Psoas muscle (tissue), 7 donors: ENCODE measurements at regions not wholly inside any gene's neighbourhood (a gene's known extent, or its start where the extent isn't known, plus 50 kb on each side); places are given as distances from the start of the nearest gene placed in this dataset.

ENCODE experiments used
- ATAC-seq, 4 donors: fragments of 200-7000 bp; cut with Tn5 transposase; one replicate each; pipeline ENCODE4 v1.9.1; 2020; ENCODE audit warnings: moderate library complexity in 3 of 4, mild to moderate bottlenecking in 2 of 4
- DNase-seq, 2 donors: peaks; one replicate each; pipeline ENCODE4 v3.0.0-alpha.2; 2020
- H3K27ac ChIP-seq: fragments of 200-600 bp; one replicate; pipeline ENCODE4 v1.8.0; 2022
- H3K27me3 ChIP-seq, 3 donors: fragments of 200-600 bp in 1 of 3; one replicate each; pipeline versions ENCODE4 v1.6.1 to v1.8.0; 2013 to 2022; ENCODE audit warnings: low read length in 2 of 3, mild to moderate bottlenecking in 2 of 3, moderate library complexity in 1 of 3; ENCODE audit not compliant: insufficient read depth in 3 of 3
- H3K36me3 ChIP-seq, 2 donors: fragments of 200-600 bp in 1 of 2; one replicate each; pipeline versions ENCODE4 v1.6.1 to v1.8.0; 2013 to 2022; ENCODE audit warnings: low read depth in 1 of 2, mild to moderate bottlenecking in 1 of 2, moderate library complexity in 1 of 2; ENCODE audit not compliant: insufficient read depth in 1 of 2
- H3K4me1 ChIP-seq: fragments of 200-600 bp; one replicate; pipeline ENCODE4 v1.8.0; 2022
- H3K4me3 ChIP-seq: fragments of 200-600 bp; one replicate; pipeline ENCODE4 v1.8.0; 2022; ENCODE audit warnings: mild to moderate bottlenecking
- H3K9me3 ChIP-seq: fragments of 200-600 bp; one replicate; pipeline ENCODE4 v1.8.0; 2022
- WGBS, 3 donors: extraction: QIAGEN DNeasy Blood & Tissue Kit; methylation state at CpG; one replicate each; pipeline versions ENCODE4 v1.1.6 to v1.1.7; 2013; 5-methylcytosine and 5-hydroxymethylcytosine counted together
- intact Hi-C, 2 donors: fragments of 100-400 bp; cut with DNase I; formaldehyde crosslinking; loops; one replicate each; pipeline versions ENCODE4 v1.11.0 to v1.14.2; 2022
- TF ChIP-seq, protein P1 (sequence below): fragments of 200-600 bp; IDR thresholded peaks from one replicate; pipeline ENCODE4 v1.8.0; 2022; ENCODE audit warnings: antibody characterized with exemption
- donor health status: healthy with polysubstance abuse.
- donor health status: DM: no; HTN: no; CAD: no; lungs with moderate emphysema.
- donor health status: Bipolar disorder and iron deficiency.
- donor health status: healthy.
- donor health status: DM: yes; HTN: yes; CAD: no.
- donor health status: DM: no; HTN: no; CAD: no.
- donor health status: DM: yes; HTN: yes; CAD: no.

DNA sequence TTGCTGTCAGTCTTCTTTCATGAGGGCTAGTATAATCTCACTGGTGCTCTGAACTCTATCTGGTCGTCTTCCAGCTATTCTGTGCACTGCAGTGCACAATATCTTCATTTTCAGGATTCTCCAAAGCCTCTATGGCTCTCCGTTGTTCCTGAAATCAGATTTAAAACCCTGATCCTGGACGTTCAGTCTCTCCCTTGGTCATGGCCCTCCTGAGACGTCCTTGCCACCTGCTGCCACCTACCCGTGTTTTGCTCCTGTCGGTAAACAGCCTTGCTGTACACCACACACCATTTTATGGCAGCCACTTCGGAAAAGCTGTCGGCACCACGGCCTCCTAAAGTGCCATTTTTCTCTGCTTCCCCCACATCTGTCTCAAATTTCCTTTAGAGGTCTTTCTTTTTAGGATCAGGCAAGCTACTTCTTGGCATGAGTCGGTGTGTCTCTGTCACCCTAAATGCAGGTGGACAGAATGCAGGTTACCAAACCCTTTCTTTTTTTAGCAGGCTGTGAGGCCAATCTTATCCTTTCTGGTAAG, 170.0 kb downstream of the HRH4 start:
- Histone ChIP-seq H3K36me3 (no peaks in the 10 kb centered on the region), H3K27ac (no peak overlapping the region), H3K27me3 (peaks cover 0 to 3% (median 0%) of the 10 kb centered on the region in 3 donors), H3K4me3 (no peak overlapping the region), H3K9me3 (no peaks in the 10 kb centered on the region), H3K4me1 (no peaks in the 10 kb centered on the region)
- 44 to 48% (median 46%) methylated on average over 10 of the region's 10 CpGs for WGBS, 3 donors
- intact Hi-C loops = loop anchor here in 1 of 2 donors (2.0 kb wide), 1 partner anchor 20 kb away; no protein-coding TSS in a partner anchor
- no peak for DNase-seq
- TF ChIP-seq, protein P1, sequence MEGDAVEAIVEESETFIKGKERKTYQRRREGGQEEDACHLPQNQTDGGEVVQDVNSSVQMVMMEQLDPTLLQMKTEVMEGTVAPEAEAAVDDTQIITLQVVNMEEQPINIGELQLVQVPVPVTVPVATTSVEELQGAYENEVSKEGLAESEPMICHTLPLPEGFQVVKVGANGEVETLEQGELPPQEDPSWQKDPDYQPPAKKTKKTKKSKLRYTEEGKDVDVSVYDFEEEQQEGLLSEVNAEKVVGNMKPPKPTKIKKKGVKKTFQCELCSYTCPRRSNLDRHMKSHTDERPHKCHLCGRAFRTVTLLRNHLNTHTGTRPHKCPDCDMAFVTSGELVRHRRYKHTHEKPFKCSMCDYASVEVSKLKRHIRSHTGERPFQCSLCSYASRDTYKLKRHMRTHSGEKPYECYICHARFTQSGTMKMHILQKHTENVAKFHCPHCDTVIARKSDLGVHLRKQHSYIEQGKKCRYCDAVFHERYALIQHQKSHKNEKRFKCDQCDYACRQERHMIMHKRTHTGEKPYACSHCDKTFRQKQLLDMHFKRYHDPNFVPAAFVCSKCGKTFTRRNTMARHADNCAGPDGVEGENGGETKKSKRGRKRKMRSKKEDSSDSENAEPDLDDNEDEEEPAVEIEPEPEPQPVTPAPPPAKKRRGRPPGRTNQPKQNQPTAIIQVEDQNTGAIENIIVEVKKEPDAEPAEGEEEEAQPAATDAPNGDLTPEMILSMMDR = no peak
- no peak for ATAC-seq

DNA sequence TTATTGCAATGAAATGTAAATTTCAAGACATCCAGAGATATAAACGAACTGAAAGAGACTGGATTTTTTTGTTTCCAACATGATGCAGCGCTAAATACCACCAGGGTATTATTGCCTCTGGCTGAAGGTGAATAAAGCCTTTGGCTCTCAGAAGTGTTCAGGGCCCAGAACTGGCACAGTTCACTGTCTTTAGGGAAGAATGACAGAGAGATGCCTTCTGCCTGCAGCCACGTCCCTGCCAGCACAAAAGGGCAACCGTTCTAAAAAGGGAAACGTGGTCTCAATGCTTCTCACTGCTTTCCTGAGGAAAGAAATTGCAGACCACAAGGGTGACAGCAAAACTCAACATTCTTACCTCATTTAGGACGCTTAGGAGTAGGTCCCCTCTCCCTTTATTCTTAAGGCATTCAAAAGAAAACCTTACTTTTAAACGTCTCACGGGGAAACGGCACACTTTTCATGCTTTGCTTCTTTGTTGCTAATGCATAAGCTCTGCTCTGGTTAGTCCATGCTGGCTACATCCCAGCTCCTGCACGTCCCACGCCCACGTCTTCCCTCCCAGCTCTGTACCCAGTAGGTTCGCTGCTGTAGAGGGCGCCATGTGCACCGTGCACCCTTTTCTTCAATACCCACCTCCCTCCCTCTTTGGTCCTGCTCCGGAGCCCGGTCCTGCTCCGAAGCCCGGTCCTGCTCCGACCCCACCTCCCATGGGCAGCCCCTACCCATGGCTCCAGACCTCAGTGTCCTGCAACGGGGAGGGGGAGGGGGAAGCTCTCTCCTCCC, 171.0 kb downstream of the HRH4 start:
- H3K4me1 ChIP-seq = no peaks in the 10 kb centered on the region
- 26 to 41% (median 37%) methylated on average over 21 of the region's 21 CpGs for WGBS, 3 donors
- no peak for DNase-seq

DNA sequence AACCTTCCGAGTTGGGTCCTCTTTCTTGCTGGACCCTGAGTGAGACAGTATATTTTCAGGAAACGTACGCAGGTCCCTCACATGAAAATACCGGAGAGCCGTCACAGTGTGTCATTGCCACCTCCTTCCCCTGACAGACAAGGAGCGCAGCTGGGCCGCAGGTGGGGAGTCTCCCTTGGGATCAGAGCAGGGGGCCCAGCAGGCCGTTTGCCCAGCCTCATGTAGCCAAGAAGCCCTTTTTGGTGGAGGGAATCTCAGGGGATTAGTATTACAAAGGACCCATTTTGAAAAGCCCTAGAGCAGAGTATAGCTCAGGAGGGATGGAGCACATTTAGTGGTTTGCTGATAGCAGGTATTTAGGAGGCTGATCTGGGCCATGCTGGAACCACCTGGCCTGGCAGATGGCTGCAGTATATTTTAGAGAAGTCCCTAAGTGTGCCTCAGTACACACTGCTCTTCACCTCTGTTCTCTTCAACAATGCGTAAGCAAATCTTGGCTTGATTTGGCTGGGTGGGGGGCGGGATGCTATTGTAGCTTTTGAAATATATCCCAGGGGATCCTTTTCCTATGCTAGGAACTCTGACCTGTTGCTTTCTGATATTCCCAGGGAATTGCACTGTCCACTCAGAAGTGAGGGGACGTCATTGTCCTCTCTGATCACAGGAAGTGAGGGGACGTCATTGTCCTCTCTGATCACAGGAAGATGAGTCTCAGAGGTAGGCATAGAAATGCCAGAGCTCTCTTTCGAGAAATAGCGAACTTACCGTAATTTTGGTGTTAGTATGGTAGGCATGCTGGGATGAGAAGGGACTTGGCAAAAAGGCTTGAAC, 171.9 kb downstream of the HRH4 start:
- H3K36me3 ChIP-seq = no peaks in the 10 kb centered on the region
- no peaks in the 10 kb centered on the region for H3K9me3 ChIP-seq
- 81 to 86% (median 81%) methylated on average over 15 of the region's 15 CpGs for WGBS, 3 donors
- DNase-seq = no peak
- H3K27me3 ChIP-seq = no peaks in the 10 kb centered on the region
- H3K27ac ChIP-seq = no peak overlapping the region
- TF ChIP-seq, protein P1 = no peak
- no peak overlapping the region for H3K4me3 ChIP-seq
- intact Hi-C loops = no loop called here
- no peaks in the 10 kb centered on the region for H3K4me1 ChIP-seq
- ATAC-seq = no peak

More for the DNA sequence above, 171.0 kb downstream of the HRH4 start:
- no peaks in the 10 kb centered on the region for H3K27me3 ChIP-seq
- H3K36me3 ChIP-seq = no peaks in the 10 kb centered on the region
- no peaks in the 10 kb centered on the region for H3K9me3 ChIP-seq
- TF ChIP-seq, protein P1 = no peak
- H3K27ac ChIP-seq = no peak overlapping the region
- no peak overlapping the region for H3K4me3 ChIP-seq
- intact Hi-C loops = loop anchor here in 1 of 2 donors (2.0 kb wide), 1 partner anchor 21 kb away; no protein-coding TSS in a partner anchor
- no peak for ATAC-seq

DNA sequence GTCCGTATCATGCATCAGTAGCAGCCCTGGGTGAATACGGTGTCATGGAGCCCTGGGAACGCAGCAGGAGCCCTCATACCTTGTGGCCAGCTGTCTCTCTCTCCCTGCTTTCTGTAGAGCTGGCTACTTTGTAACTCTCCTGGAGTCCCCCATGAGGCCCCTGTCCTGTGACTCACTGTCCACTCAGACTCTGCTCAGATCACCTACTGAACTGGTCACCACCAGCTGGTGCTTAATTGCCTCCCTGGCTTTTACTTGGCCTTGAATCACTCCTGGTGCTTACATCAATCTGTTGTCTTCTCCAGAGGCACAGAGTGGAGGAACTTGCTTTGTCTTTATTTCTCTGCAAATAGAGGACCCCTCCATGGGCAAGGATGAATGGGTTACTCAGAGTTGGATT, 172.7 kb downstream of the HRH4 start:
- ATAC-seq = no peak
- WGBS, 3 donors = 92 to 96% (median 92%) methylated on average over 3 of the region's 3 CpGs
- DNase-seq = no peak
- intact Hi-C loops = no loop called here
- H3K9me3 ChIP-seq = no peaks in the 10 kb centered on the region
- no peaks in the 10 kb centered on the region for H3K27me3 ChIP-seq
- H3K27ac ChIP-seq = no peak overlapping the region
- no peaks in the 10 kb centered on the region for H3K4me1 ChIP-seq
- TF ChIP-seq, protein P1 = no peak
- H3K36me3 ChIP-seq = no peaks in the 10 kb centered on the region
- no peak overlapping the region for H3K4me3 ChIP-seq
